WTC11 (cell line): ENCODE measurements at regions not wholly inside any gene's neighbourhood (a gene's known extent, or its start where the extent isn't known, plus 50 kb on each side); places are given as distances from the start of the nearest gene placed in this dataset.

ENCODE experiments used
- ATAC-seq: fragments of 200-7000 bp; cut with Tn5 transposase; 2 replicates; pipeline ENCODE4 v1.10.0; 2021; ENCODE audit warnings: mild to moderate bottlenecking, moderate library complexity
- CTCF ChIA-PET: fragments of 300-600 bp; sonication (Branson Sonifier 250); formaldehyde crosslinking; loops from one replicate; lab custom pipeline; 2021; ENCODE audit warnings: antibody characterized with exemption; lab: Charles Lee
- POLR2A ChIA-PET: fragments of 350-600 bp; sonication (Branson Sonifier 250); formaldehyde crosslinking; loops from one replicate; lab custom pipeline; 2021; ENCODE audit warnings: antibody characterized with exemption; lab: Charles Lee
- DNase-seq: peaks from one replicate; pipeline ENCODE4 v3.0.0; 2021; ENCODE audit warnings: low spot score
- H3K27ac Mint-ChIP-seq: 2 replicates; pipeline ENCODE4 v1.8.0; 2021; ENCODE audit warnings: mixed read lengths
- H3K27me3 Mint-ChIP-seq: 2 replicates; pipeline ENCODE4 v1.8.0; 2021; ENCODE audit warnings: low read depth, mild to moderate bottlenecking, moderate library complexity, mixed read lengths
- H3K36me3 Mint-ChIP-seq: 2 replicates; pipeline ENCODE4 v1.8.0; 2021; ENCODE audit warnings: mixed read lengths
- H3K4me1 Mint-ChIP-seq: 2 replicates; pipeline ENCODE4 v1.8.0; 2022; ENCODE audit warnings: mixed read lengths
- H3K4me3 Mint-ChIP-seq: 2 replicates; pipeline ENCODE4 v1.8.0; 2021; ENCODE audit warnings: mild to moderate bottlenecking, moderate library complexity, mixed read lengths
- H3K9me3 Mint-ChIP-seq: 2 replicates; pipeline ENCODE4 v1.8.0; 2021; ENCODE audit warnings: mixed read lengths
- AR ChIP-seq: fragments of 250-450 bp; sonication (Bioruptor Pico); IDR thresholded peaks from 2 replicates; pipeline ENCODE4 v1.9.0; 2021; ENCODE audit warnings: mild to moderate bottlenecking
- ATF6 ChIP-seq: sonication (generic); formaldehyde crosslinking; IDR thresholded peaks from 2 replicates; pipeline ENCODE4 v1.8.1; 2023; ENCODE audit warnings: mild to moderate bottlenecking, missing genetic modification reagents
- CREM ChIP-seq: sonication (generic); formaldehyde crosslinking; IDR thresholded peaks from 2 replicates; pipeline ENCODE4 v1.8.1; 2022; ENCODE audit warnings: mild to moderate bottlenecking, missing genetic modification reagents, moderate library complexity
- ELF4 ChIP-seq: sonication (generic); formaldehyde crosslinking; IDR thresholded peaks from 2 replicates; pipeline ENCODE4 v1.8.1; 2022; ENCODE audit warnings: low read depth, mild to moderate bottlenecking, moderate library complexity, missing genetic modification reagents
- EMX1 ChIP-seq: fragments of 250-450 bp; sonication (Bioruptor Pico); IDR thresholded peaks from 2 replicates; pipeline ENCODE4 v1.8.0; 2021; ENCODE audit warnings: mild to moderate bottlenecking
- FOXK1 ChIP-seq: sonication (generic); formaldehyde crosslinking; IDR thresholded peaks from 2 replicates; pipeline ENCODE4 v1.8.0; 2022; ENCODE audit warnings: mild to moderate bottlenecking, moderate library complexity, missing genetic modification reagents
- FOXP1 ChIP-seq: sonication (generic); formaldehyde crosslinking; IDR thresholded peaks from 2 replicates; pipeline ENCODE4 v1.8.0; 2022; ENCODE audit warnings: missing genetic modification reagents, mild to moderate bottlenecking, moderate library complexity, borderline replicate concordance
- GABPB1 ChIP-seq: sonication (generic); formaldehyde crosslinking; IDR thresholded peaks from 2 replicates; pipeline ENCODE4 v1.8.1; 2023; ENCODE audit warnings: mild to moderate bottlenecking, missing genetic modification reagents
- GRHL2 ChIP-seq: fragments of 250-450 bp; sonication (Bioruptor Pico); IDR thresholded peaks from 2 replicates; pipeline ENCODE4 v1.8.0; 2022; ENCODE audit warnings: mild to moderate bottlenecking, moderate library complexity; ENCODE audit not compliant: insufficient replicate concordance, severe bottlenecking
- GTF2I ChIP-seq: fragments of 250-450 bp; sonication (Bioruptor Pico); conservative IDR thresholded peaks from 2 replicates; pipeline ENCODE4 v1.4.0; 2021; ENCODE audit warnings: mild to moderate bottlenecking
- PREB ChIP-seq: sonication (generic); formaldehyde crosslinking; IDR thresholded peaks from 2 replicates; pipeline ENCODE4 v1.8.1; 2022; ENCODE audit warnings: mild to moderate bottlenecking, missing genetic modification reagents, moderate library complexity, borderline replicate concordance
- ZNF232 ChIP-seq: sonication (generic); formaldehyde crosslinking; IDR thresholded peaks from 2 replicates; pipeline ENCODE4 v1.8.0; 2022; ENCODE audit warnings: mild to moderate bottlenecking, missing genetic modification reagents
- ZNF423 ChIP-seq: fragments of 250-450 bp; sonication (Bioruptor Pico); IDR thresholded peaks from 2 replicates; pipeline ENCODE4 v2.1.2; 2022; ENCODE audit warnings: mild to moderate bottlenecking, moderate library complexity
- TF ChIP-seq, protein P1 (sequence below): sonication (generic); formaldehyde crosslinking; IDR thresholded peaks from 2 replicates; pipeline ENCODE4 v1.8.0; 2023; ENCODE audit warnings: missing genetic modification reagents, mild to moderate bottlenecking, borderline replicate concordance
- TF ChIP-seq, protein P2 (sequence below): sonication (generic); formaldehyde crosslinking; IDR thresholded peaks from 2 replicates; pipeline ENCODE4 v1.8.1; 2023; ENCODE audit warnings: mild to moderate bottlenecking, missing genetic modification reagents, moderate library complexity
- TF ChIP-seq, protein P3 (sequence below): sonication (generic); formaldehyde crosslinking; IDR thresholded peaks from 2 replicates; pipeline ENCODE4 v1.8.0; 2023; ENCODE audit warnings: mild to moderate bottlenecking, missing genetic modification reagents
- TF ChIP-seq, protein P4 (sequence below): sonication (generic); formaldehyde crosslinking; IDR thresholded peaks from 2 replicates; pipeline ENCODE4 v1.8.0; 2022; ENCODE audit warnings: mild to moderate bottlenecking, missing genetic modification reagents

DNA sequence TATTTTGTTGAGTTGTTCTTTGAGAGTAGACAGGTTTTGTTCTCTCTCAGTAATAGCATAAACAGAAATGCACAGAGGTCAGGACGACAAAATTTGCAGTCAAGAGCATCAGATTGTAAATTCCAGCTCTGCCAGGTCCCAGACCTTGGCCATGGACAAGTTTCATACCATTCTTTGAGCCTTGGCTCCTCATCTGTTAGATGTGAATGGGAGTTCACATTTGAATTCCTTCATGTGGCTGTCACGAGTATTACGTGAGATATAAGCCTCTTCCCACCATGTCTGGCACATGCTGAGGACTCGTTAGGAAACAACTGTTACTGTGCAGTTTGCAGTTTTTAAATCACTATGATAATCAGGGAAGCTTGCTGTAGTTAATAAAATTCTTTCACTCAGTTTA, 93.2 kb upstream of the KCTD3 start (continued):
- TF ChIP-seq AR (CRISPR knock-in tag) (no peak), GTF2I (CRISPR knock-in tag) (no peak), GRHL2 (CRISPR knock-in tag) (no peak), ZNF423 (CRISPR knock-in tag) (no peak), ELF4 (CRISPR knock-in tag) (no peak)
- TF ChIP-seq, protein P1, sequence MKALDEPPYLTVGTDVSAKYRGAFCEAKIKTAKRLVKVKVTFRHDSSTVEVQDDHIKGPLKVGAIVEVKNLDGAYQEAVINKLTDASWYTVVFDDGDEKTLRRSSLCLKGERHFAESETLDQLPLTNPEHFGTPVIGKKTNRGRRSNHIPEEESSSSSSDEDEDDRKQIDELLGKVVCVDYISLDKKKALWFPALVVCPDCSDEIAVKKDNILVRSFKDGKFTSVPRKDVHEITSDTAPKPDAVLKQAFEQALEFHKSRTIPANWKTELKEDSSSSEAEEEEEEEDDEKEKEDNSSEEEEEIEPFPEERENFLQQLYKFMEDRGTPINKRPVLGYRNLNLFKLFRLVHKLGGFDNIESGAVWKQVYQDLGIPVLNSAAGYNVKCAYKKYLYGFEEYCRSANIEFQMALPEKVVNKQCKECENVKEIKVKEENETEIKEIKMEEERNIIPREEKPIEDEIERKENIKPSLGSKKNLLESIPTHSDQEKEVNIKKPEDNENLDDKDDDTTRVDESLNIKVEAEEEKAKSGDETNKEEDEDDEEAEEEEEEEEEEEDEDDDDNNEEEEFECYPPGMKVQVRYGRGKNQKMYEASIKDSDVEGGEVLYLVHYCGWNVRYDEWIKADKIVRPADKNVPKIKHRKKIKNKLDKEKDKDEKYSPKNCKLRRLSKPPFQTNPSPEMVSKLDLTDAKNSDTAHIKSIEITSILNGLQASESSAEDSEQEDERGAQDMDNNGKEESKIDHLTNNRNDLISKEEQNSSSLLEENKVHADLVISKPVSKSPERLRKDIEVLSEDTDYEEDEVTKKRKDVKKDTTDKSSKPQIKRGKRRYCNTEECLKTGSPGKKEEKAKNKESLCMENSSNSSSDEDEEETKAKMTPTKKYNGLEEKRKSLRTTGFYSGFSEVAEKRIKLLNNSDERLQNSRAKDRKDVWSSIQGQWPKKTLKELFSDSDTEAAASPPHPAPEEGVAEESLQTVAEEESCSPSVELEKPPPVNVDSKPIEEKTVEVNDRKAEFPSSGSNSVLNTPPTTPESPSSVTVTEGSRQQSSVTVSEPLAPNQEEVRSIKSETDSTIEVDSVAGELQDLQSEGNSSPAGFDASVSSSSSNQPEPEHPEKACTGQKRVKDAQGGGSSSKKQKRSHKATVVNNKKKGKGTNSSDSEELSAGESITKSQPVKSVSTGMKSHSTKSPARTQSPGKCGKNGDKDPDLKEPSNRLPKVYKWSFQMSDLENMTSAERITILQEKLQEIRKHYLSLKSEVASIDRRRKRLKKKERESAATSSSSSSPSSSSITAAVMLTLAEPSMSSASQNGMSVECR (CRISPR knock-in tag), result no peak

GRCh38 chr1:215474940-215475339, 92.2 kb upstream of the KCTD3 start:
- DNase-seq (no peak), ATAC-seq (no peak)
- TF ChIP-seq, protein P2, sequence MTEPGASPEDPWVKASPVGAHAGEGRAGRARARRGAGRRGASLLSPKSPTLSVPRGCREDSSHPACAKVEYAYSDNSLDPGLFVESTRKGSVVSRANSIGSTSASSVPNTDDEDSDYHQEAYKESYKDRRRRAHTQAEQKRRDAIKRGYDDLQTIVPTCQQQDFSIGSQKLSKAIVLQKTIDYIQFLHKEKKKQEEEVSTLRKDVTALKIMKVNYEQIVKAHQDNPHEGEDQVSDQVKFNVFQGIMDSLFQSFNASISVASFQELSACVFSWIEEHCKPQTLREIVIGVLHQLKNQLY (CRISPR knock-in tag), result no peak
- no peak for TF ChIP-seq GRHL2 (CRISPR knock-in tag)
- no peak for TF ChIP-seq FOXP1
- TF ChIP-seq ELF4 (CRISPR knock-in tag), result no peak
- TF ChIP-seq GABPB1, result no peak
- TF ChIP-seq EMX1 (CRISPR knock-in tag), result no peak
- TF ChIP-seq CREM (CRISPR knock-in tag), result no peak
- TF ChIP-seq FOXK1, result no peak
- TF ChIP-seq, protein P3, sequence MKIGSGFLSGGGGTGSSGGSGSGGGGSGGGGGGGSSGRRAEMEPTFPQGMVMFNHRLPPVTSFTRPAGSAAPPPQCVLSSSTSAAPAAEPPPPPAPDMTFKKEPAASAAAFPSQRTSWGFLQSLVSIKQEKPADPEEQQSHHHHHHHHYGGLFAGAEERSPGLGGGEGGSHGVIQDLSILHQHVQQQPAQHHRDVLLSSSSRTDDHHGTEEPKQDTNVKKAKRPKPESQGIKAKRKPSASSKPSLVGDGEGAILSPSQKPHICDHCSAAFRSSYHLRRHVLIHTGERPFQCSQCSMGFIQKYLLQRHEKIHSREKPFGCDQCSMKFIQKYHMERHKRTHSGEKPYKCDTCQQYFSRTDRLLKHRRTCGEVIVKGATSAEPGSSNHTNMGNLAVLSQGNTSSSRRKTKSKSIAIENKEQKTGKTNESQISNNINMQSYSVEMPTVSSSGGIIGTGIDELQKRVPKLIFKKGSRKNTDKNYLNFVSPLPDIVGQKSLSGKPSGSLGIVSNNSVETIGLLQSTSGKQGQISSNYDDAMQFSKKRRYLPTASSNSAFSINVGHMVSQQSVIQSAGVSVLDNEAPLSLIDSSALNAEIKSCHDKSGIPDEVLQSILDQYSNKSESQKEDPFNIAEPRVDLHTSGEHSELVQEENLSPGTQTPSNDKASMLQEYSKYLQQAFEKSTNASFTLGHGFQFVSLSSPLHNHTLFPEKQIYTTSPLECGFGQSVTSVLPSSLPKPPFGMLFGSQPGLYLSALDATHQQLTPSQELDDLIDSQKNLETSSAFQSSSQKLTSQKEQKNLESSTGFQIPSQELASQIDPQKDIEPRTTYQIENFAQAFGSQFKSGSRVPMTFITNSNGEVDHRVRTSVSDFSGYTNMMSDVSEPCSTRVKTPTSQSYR (CRISPR knock-in tag), result no peak
- no peak for TF ChIP-seq PREB
- no peak for TF ChIP-seq ZNF232 (CRISPR knock-in tag)
- TF ChIP-seq ATF6 (CRISPR knock-in tag), result no peak
- TF ChIP-seq, protein P4, sequence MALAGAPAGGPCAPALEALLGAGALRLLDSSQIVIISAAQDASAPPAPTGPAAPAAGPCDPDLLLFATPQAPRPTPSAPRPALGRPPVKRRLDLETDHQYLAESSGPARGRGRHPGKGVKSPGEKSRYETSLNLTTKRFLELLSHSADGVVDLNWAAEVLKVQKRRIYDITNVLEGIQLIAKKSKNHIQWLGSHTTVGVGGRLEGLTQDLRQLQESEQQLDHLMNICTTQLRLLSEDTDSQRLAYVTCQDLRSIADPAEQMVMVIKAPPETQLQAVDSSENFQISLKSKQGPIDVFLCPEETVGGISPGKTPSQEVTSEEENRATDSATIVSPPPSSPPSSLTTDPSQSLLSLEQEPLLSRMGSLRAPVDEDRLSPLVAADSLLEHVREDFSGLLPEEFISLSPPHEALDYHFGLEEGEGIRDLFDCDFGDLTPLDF (CRISPR knock-in tag), result no peak
- no peaks in the 10 kb centered on the region for H3K4me1 Mint-ChIP-seq
- no peak overlapping the region for H3K4me3 Mint-ChIP-seq
- ChIA-PET POLR2A (no interaction called here), CTCF (no interaction called here)
- no peaks in the 10 kb centered on the region for H3K27me3 Mint-ChIP-seq
- peaks cover 41% of the 10 kb centered on the region for H3K9me3 Mint-ChIP-seq
- no peak overlapping the region for H3K27ac Mint-ChIP-seq
- peaks cover 19% of the 10 kb centered on the region for H3K36me3 Mint-ChIP-seq
